GM21786 (cell line): ENCODE measurements at regions not wholly inside any gene's neighbourhood (a gene's known extent, or its start where the extent isn't known, plus 50 kb on each side); places are given as distances from the start of the nearest gene placed in this dataset.
A peak's percentile ranks its signal among the peaks of the same experiment; 100 is the strongest.
"Not testable (repeated sequence)": the region's sequence is repeated elsewhere in the genome, so short reads cannot be mapped to it uniquely, and the experiment has no call there.

Source experiments
- ATAC-seq: cut with Tn5 transposase; IDR thresholded peaks from one replicate; pipeline ENCODE4 v1.9.1; 2021; ENCODE audit not compliant: unreplicated experiment

- ATAC-seq: no peak
Observed at GRCh38 chr3:78242724-78243123, 1202.8 kb downstream of the ROBO2 start.

GRCh38 chr3:78244136-78244535, 1204.2 kb downstream of the ROBO2 start:
- no peak for ATAC-seq

GRCh38 chr3:78249294-78249693, 1209.4 kb downstream of the ROBO2 start:
- no peak for ATAC-seq

- no peak for ATAC-seq
Observed at GRCh38 chr3:78253860-78254259, 1214.0 kb downstream of the ROBO2 start.

- no peak for ATAC-seq
Observed at GRCh38 chr3:78255403-78255802, 1215.5 kb downstream of the ROBO2 start.

- ATAC-seq: no peak
Observed at GRCh38 chr3:78256123-78256522, 1216.2 kb downstream of the ROBO2 start.

GRCh38 chr3:78257951-78258530, 1218.1 kb downstream of the ROBO2 start:
- ATAC-seq: no peak

- no peak for ATAC-seq
Observed at GRCh38 chr3:78258798-78259197, 1218.9 kb downstream of the ROBO2 start.

- ATAC-seq: no peak
Observed at GRCh38 chr3:78260388-78260787, 1220.5 kb downstream of the ROBO2 start.

GRCh38 chr3:78266550-78266949, 1226.7 kb downstream of the ROBO2 start:
- ATAC-seq: not testable (repeated sequence)

- ATAC-seq: no peak
Observed at GRCh38 chr3:78267235-78267634, 1227.3 kb downstream of the ROBO2 start.

GRCh38 chr3:78268087-78268486, 1228.2 kb downstream of the ROBO2 start:
- no peak for ATAC-seq

- no peak for ATAC-seq
Observed at GRCh38 chr3:78268716-78269668, 1229.1 kb downstream of the ROBO2 start.

- ATAC-seq: no peak
Observed at GRCh38 chr3:78273326-78273725, 1233.4 kb downstream of the ROBO2 start.

GRCh38 chr3:78274475-78275065, 1234.7 kb downstream of the ROBO2 start:
- no peak for ATAC-seq

GRCh38 chr3:78275420-78275852, 1235.5 kb downstream of the ROBO2 start:
- ATAC-seq: peak; percentile 43

GRCh38 chr3:78277220-78277619, 1237.3 kb downstream of the ROBO2 start:
- ATAC-seq: peak; percentile 67

GRCh38 chr3:78277801-78278200, 1237.9 kb downstream of the ROBO2 start:
- peak; percentile 40 for ATAC-seq

GRCh38 chr3:78279091-78279490, 1239.2 kb downstream of the ROBO2 start:
- ATAC-seq: no peak

GRCh38 chr3:78281381-78281780, 1241.5 kb downstream of the ROBO2 start:
- ATAC-seq: no peak

GRCh38 chr3:78283994-78284393, 1244.1 kb downstream of the ROBO2 start:
- ATAC-seq: no peak
